Caco-2 (cell line): ENCODE measurements at regions not wholly inside any gene's neighbourhood (a gene's known extent, or its start where the extent isn't known, plus 50 kb on each side); places are given as distances from the start of the nearest gene placed in this dataset.
A peak's percentile ranks its signal among the peaks of the same experiment; 100 is the strongest.

Experiments used
- BruUV-seq: library from RNA; stranded (reverse); fragments of 400-500 nt; replicated peaks from 2 replicates; lab custom pipeline; 2021; lab: Mats Ljungman, UMichigan
- CTCF ChIA-PET: fragments of 300-600 bp; sonication (Branson Sonifier 250); formaldehyde crosslinking; loops from one replicate; lab custom pipeline; 2022; ENCODE audit warnings: antibody characterized with exemption; lab: Charles Lee
- POLR2A ChIA-PET: fragments of 300-600 bp; sonication (Branson Sonifier 250); formaldehyde crosslinking; loops from one replicate; lab custom pipeline; 2022; ENCODE audit warnings: antibody characterized with exemption; lab: Charles Lee
- DNase-seq, 2 experiments: peaks; one replicate each; pipeline versions ENCODE4 v3.0.0 to v3.0.0-alpha.2; 2020 to 2022
- H3K27me3 ChIP-seq: replicated peaks from 2 replicates; pipeline ENCODE4 v1.6.0; 2011; ENCODE audit warnings: low read length; ENCODE audit not compliant: control insufficient read depth, insufficient read depth
- H3K36me3 ChIP-seq: 2 replicates; pipeline ENCODE4 v1.5.1; 2011; ENCODE audit warnings: low read length; ENCODE audit not compliant: control insufficient read depth, insufficient read depth
- H3K4me1 ChIP-seq: fragments of 250-450 bp; sonication (Bioruptor Pico); 2 replicates; pipeline ENCODE4 v1.5.1; 2020; ENCODE audit warnings: mild to moderate bottlenecking
- H3K4me3 ChIP-seq: 2 replicates; pipeline ENCODE4 v1.5.1; 2011; ENCODE audit warnings: low read depth, mild to moderate bottlenecking, control low read depth, low read length
- H3K9me3 ChIP-seq: fragments of 250-450 bp; sonication (Bioruptor Pico); 2 replicates; pipeline ENCODE4 v1.5.1; 2020; ENCODE audit warnings: mild to moderate bottlenecking, moderate library complexity
- H3K27ac Mint-ChIP-seq: one replicate; pipeline ENCODE4 v1.8.0; 2022; ENCODE audit warnings: mixed read lengths; ENCODE audit not compliant: unreplicated experiment
- H3K27me3 Mint-ChIP-seq: one replicate; pipeline ENCODE4 v1.8.0; 2022; ENCODE audit warnings: mixed read lengths; ENCODE audit not compliant: insufficient read depth, unreplicated experiment
- H3K36me3 Mint-ChIP-seq: one replicate; pipeline ENCODE4 v1.8.0; 2022; ENCODE audit warnings: mild to moderate bottlenecking, mixed read lengths; ENCODE audit not compliant: insufficient read depth, unreplicated experiment
- H3K4me1 Mint-ChIP-seq: one replicate; pipeline ENCODE4 v1.8.0; 2022; ENCODE audit warnings: low read depth, mixed read lengths; ENCODE audit not compliant: unreplicated experiment
- H3K4me3 Mint-ChIP-seq: one replicate; pipeline ENCODE4 v1.8.0; 2022; ENCODE audit warnings: mild to moderate bottlenecking, moderate library complexity, mixed read lengths; ENCODE audit not compliant: unreplicated experiment
- H3K9me3 Mint-ChIP-seq: one replicate; pipeline ENCODE4 v1.8.0; 2022; ENCODE audit warnings: mixed read lengths; ENCODE audit not compliant: unreplicated experiment
- CTCF ChIP-seq, 2 experiments: fragments of 200-600 bp in 1 of 2; IDR thresholded peaks; 1 replicate in 1 of 2; 2 replicates in 1 of 2; pipeline versions ENCODE4 v1.5.1 to v1.8.0; 2011 to 2022; ENCODE audit warnings: antibody characterized with exemption in 1 of 2, control low read depth in 1 of 2, inconsistent platforms in 1 of 2, low read depth in 1 of 2, low read length in 1 of 2, mild to moderate bottlenecking in 1 of 2, moderate library complexity in 1 of 2; ENCODE audit not compliant: insufficient read depth in 1 of 2, severe bottlenecking in 1 of 2, unreplicated experiment in 1 of 2
- intact Hi-C: fragments of 100-400 bp; cut with micrococcal nuclease; formaldehyde crosslinking; loops from one replicate; pipeline ENCODE4 v1.10.0; 2022; ENCODE audit not compliant: unreplicated experiment

- H3K4me3 Mint-ChIP-seq, result no peak overlapping the region
- H3K27me3 Mint-ChIP-seq, result no peaks in the 10 kb centered on the region
- Histone ChIP-seq H3K4me1 (no peaks in the 10 kb centered on the region; the same call in 1 of the 2 replicates), H3K27me3 (no peaks in the 10 kb centered on the region), H3K4me3 (no peak overlapping the region), H3K36me3 (no peaks in the 10 kb centered on the region), H3K9me3 (no peaks in the 10 kb centered on the region)
- no TSS peak for BruUV-seq
- ChIA-PET POLR2A (no interaction called here), CTCF (no interaction called here)
- no peaks in the 10 kb centered on the region for H3K36me3 Mint-ChIP-seq
- TF ChIP-seq CTCF (IDR thresholded peaks at IDR 0.05; ENCODE audit: insufficient read depth in 1 of 2, low read depth in 1 of 2, low read length in 1 of 2, severe bottlenecking in 1 of 2, unreplicated experiment in 1 of 2), result no peak
- H3K9me3 Mint-ChIP-seq, result no peaks in the 10 kb centered on the region
- H3K27ac Mint-ChIP-seq, result no peak overlapping the region
- H3K4me1 Mint-ChIP-seq, result peaks cover 8% of the 10 kb centered on the region
- no peak for DNase-seq
- intact Hi-C loops, result no loop called here
Observed at GRCh38 chr6:67011441-67011840, 1304.4 kb upstream of the EYS start.

- no peaks in the 10 kb centered on the region for H3K27me3 ChIP-seq
- BruUV-seq, result no TSS peak
- no peaks in the 10 kb centered on the region; the same call in 1 of the 2 replicates for H3K4me1 ChIP-seq
- Mint-ChIP-seq H3K4me3 (no peak overlapping the region), H3K27me3 (no peaks in the 10 kb centered on the region), H3K4me1 (peaks cover 8% of the 10 kb centered on the region), H3K9me3 (no peaks in the 10 kb centered on the region), H3K27ac (peak overlapping the region; percentile 33), H3K36me3 (no peaks in the 10 kb centered on the region)
- peak; percentile 38 to 43 for DNase-seq
- intact Hi-C loops, result loop anchor here (1.0 kb wide), 2 partner anchors 23 to 84 kb away; no protein-coding TSS in a partner anchor
- H3K36me3 ChIP-seq, result no peaks in the 10 kb centered on the region
- CTCF ChIA-PET, result no interaction called here
- peak; percentile 33 to 36 for TF ChIP-seq CTCF (IDR thresholded peaks at IDR 0.05; ENCODE audit: insufficient read depth in 1 of 2, low read depth in 1 of 2, low read length in 1 of 2, severe bottlenecking in 1 of 2, unreplicated experiment in 1 of 2)
- POLR2A ChIA-PET, result no interaction called here
- no peak overlapping the region for H3K4me3 ChIP-seq
- H3K9me3 ChIP-seq, result no peaks in the 10 kb centered on the region
Observed at GRCh38 chr6:67009818-67010217, 1302.8 kb upstream of the EYS start.

- CTCF ChIA-PET, result no interaction called here
- H3K9me3 ChIP-seq, result no peaks in the 10 kb centered on the region
- Mint-ChIP-seq H3K27me3 (peaks cover 3% of the 10 kb centered on the region), H3K4me3 (no peak overlapping the region), H3K9me3 (no peaks in the 10 kb centered on the region), H3K4me1 (peaks cover 8% of the 10 kb centered on the region), H3K27ac (no peak overlapping the region), H3K36me3 (no peaks in the 10 kb centered on the region)
- no TSS peak for BruUV-seq
- intact Hi-C loops, result no loop called here
- H3K27me3 ChIP-seq, result no peaks in the 10 kb centered on the region
- no peak for DNase-seq
- no peaks in the 10 kb centered on the region for H3K36me3 ChIP-seq
- POLR2A ChIA-PET, result no interaction called here
- H3K4me3 ChIP-seq, result no peak overlapping the region
- TF ChIP-seq CTCF (IDR thresholded peaks at IDR 0.05; ENCODE audit: insufficient read depth in 1 of 2, low read depth in 1 of 2, low read length in 1 of 2, severe bottlenecking in 1 of 2, unreplicated experiment in 1 of 2), result no peak
- H3K4me1 ChIP-seq, result no peaks in the 10 kb centered on the region
Observed at GRCh38 chr6:67003844-67004243, 1296.8 kb upstream of the EYS start.
